Osteoblast (primary cell): ENCODE measurements at regions not wholly inside any gene's neighbourhood (a gene's known extent, or its start where the extent isn't known, plus 50 kb on each side); places are given as distances from the start of the nearest gene placed in this dataset.

Source experiments
- DNase-seq: peaks from one replicate; pipeline ENCODE4 v3.0.0; 2011; ENCODE audit warnings: low spot score, mixed read lengths; ENCODE audit not compliant: insufficient read length; ENCODE audit errors: missing footprints
- H2AFZ ChIP-seq: 2 replicates; pipeline ENCODE4 v1.6.0; 2011; ENCODE audit warnings: mild to moderate bottlenecking, low read length
- H3K27ac ChIP-seq: 2 replicates; pipeline ENCODE4 v1.5.1; 2011; ENCODE audit warnings: mild to moderate bottlenecking, low read depth, low read length, moderate library complexity
- H3K27me3 ChIP-seq: 2 replicates; pipeline ENCODE4 v1.6.0; 2012; ENCODE audit warnings: mild to moderate bottlenecking, control low read depth, inconsistent platforms, low read length, moderate library complexity; ENCODE audit not compliant: insufficient read depth
- H3K36me3 ChIP-seq: 2 replicates; pipeline ENCODE4 v1.5.1; 2011; ENCODE audit warnings: mild to moderate bottlenecking, low read length, control low read depth, moderate library complexity; ENCODE audit not compliant: insufficient read depth
- H3K4me1 ChIP-seq: 2 replicates; pipeline ENCODE4 v1.5.1; 2011; ENCODE audit warnings: mild to moderate bottlenecking, low read length, control low read depth, moderate library complexity; ENCODE audit not compliant: insufficient read depth
- H3K4me2 ChIP-seq: 2 replicates; pipeline ENCODE4 v1.6.0; 2011; ENCODE audit warnings: mild to moderate bottlenecking, low read length; ENCODE audit not compliant: insufficient read depth
- H3K4me3 ChIP-seq: fragments of 200-600 bp; sonication (generic); 3 replicates; pipeline ENCODE4 v1.5.1; 2012; ENCODE audit warnings: mild to moderate bottlenecking, low read length, inconsistent platforms; ENCODE audit not compliant: insufficient read depth
- H3K79me2 ChIP-seq: 2 replicates; pipeline ENCODE4 v1.6.0; 2012; ENCODE audit warnings: mild to moderate bottlenecking, low read length, control low read depth, inconsistent platforms; ENCODE audit not compliant: insufficient read depth
- H3K9me3 ChIP-seq: 2 replicates; pipeline ENCODE4 v1.5.1; 2011; ENCODE audit warnings: low read depth, low read length, control low read depth
- H4K20me1 ChIP-seq: 2 replicates; pipeline ENCODE4 v1.6.0; 2012; ENCODE audit warnings: mild to moderate bottlenecking, low read length, control low read depth; ENCODE audit not compliant: insufficient read depth
- TF ChIP-seq, protein P1 (sequence below): IDR thresholded peaks from 2 replicates; pipeline ENCODE4 v1.5.1; 2011; ENCODE audit warnings: mild to moderate bottlenecking, low read depth, low read length, moderate library complexity; ENCODE audit errors: extremely low read depth

DNA sequence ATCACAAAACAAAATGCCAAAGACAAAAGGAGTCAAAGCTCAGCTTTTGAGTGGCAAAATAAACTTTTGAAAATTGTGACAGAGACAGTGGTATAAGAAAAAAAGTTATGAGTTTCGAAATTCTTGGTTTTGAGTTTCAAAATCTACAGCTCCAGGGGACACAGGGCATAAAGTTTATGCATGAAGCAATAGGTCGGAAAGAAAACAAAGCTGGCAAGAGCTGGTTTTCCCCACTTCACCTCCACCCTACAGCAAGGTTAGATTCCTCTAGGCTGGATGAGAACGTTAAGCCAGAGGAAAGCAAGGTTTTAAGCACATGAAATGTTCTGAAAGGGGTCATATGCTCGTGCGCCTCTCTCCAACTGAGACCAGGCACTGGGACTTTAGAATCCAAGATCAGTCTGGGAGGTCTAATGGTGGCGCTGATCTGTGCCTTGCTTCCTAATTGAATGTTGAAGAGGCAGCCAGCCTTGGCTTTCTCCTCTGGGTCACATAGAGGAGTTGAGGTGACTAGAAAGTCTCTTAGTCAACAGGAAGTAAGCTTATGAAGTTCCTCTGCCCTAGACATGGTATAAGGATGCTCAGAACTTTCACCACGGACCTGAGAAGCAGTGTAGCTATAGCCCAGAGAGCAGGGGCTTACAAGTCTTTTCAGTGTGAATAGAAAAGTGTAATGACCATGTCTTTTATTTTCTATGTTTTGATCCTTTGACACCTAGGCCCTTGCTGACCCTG lies 167.7 kb upstream of the DMAC1 start:
- no peaks in the 10 kb centered on the region for H3K27me3 ChIP-seq
- H3K9me3 ChIP-seq, result no peaks in the 10 kb centered on the region
- no peaks in the 10 kb centered on the region for H4K20me1 ChIP-seq
- no peaks in the 10 kb centered on the region for H3K36me3 ChIP-seq
- DNase-seq, result no peak
- H3K79me2 ChIP-seq, result no peaks in the 10 kb centered on the region
- no peak overlapping the region for H3K27ac ChIP-seq
- H3K4me1 ChIP-seq, result no peaks in the 10 kb centered on the region
- H2AFZ ChIP-seq, result no peak overlapping the region
- TF ChIP-seq, protein P1, sequence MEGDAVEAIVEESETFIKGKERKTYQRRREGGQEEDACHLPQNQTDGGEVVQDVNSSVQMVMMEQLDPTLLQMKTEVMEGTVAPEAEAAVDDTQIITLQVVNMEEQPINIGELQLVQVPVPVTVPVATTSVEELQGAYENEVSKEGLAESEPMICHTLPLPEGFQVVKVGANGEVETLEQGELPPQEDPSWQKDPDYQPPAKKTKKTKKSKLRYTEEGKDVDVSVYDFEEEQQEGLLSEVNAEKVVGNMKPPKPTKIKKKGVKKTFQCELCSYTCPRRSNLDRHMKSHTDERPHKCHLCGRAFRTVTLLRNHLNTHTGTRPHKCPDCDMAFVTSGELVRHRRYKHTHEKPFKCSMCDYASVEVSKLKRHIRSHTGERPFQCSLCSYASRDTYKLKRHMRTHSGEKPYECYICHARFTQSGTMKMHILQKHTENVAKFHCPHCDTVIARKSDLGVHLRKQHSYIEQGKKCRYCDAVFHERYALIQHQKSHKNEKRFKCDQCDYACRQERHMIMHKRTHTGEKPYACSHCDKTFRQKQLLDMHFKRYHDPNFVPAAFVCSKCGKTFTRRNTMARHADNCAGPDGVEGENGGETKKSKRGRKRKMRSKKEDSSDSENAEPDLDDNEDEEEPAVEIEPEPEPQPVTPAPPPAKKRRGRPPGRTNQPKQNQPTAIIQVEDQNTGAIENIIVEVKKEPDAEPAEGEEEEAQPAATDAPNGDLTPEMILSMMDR, result no peak
- H3K4me3 ChIP-seq, result no peak overlapping the region
- H3K4me2 ChIP-seq, result no peak overlapping the region

DNA sequence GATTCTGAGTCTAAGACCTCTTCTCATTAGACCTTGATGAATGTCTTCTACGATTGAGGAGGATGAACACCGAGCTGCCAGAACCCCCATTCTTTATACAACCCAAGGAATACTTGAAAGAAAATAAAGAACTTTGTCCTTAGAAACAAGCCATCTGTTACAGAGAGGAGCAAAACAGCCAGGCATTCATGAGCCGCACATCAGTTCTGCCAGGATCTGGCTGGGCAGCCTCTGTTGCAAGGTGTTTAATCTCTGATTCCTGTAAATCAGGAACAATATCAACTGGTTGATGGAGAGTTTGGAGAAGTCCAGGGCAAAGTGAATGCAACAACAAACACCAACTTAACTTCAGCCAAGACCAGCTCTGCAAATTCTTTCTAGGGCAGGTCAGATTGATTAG lies 165.5 kb upstream of the DMAC1 start:
- no peaks in the 10 kb centered on the region for H3K36me3 ChIP-seq
- H3K9me3 ChIP-seq, result no peaks in the 10 kb centered on the region
- H3K4me1 ChIP-seq, result no peaks in the 10 kb centered on the region
- no peak for DNase-seq
- no peak overlapping the region for H3K4me3 ChIP-seq
- no peak overlapping the region for H2AFZ ChIP-seq
- no peak overlapping the region for H3K4me2 ChIP-seq
- no peaks in the 10 kb centered on the region for H3K79me2 ChIP-seq
- no peaks in the 10 kb centered on the region for H3K27me3 ChIP-seq
- H3K27ac ChIP-seq, result no peak overlapping the region
- TF ChIP-seq, protein P1, result no peak
- no peaks in the 10 kb centered on the region for H4K20me1 ChIP-seq

DNA sequence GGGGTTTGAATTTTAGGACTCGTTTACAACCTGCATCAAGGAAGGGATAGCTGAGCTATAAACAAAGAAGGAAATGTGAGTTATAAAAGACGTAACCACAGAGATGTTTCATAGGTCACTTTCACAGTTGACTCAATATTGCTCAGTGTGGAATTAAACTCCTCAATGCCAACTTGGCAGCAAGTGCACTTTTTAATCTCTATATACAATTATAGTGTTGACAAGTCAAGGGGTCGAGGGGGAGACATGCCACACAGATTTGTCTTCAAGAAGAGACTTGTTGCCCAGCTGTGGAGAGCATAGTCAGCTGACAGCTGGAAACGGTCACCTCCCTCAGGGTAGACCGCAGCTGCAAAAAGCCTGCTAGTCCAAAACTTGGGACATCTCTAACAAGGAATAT lies 163.4 kb upstream of the DMAC1 start:
- Histone ChIP-seq H3K4me1 (no peaks in the 10 kb centered on the region), H3K79me2 (no peaks in the 10 kb centered on the region), H3K4me2 (no peak overlapping the region), H2AFZ (no peak overlapping the region), H3K4me3 (no peak overlapping the region), H3K27me3 (no peaks in the 10 kb centered on the region), H3K9me3 (no peaks in the 10 kb centered on the region), H3K36me3 (no peaks in the 10 kb centered on the region), H4K20me1 (no peaks in the 10 kb centered on the region), H3K27ac (no peak overlapping the region)
- DNase-seq, result no peak
- TF ChIP-seq, protein P1, result no peak

DNA sequence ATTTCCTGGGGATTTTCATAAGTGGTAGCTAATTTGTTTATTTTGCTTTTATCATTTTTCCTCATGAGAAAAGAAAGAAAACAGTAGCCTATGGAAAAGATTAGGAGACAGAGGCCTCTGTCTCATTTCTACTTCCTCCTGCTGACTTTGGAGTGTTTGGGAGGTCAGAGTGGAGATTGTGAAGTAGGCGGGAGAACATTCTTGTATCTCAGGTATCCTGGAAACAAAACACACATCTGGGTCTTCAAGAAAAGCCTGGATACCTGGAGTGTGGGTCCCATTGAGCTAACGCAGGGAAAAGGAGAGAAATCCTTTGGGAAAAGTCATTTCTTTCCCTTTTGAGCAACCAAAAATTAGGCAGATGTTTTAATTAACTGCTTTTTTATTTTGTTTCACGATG lies 161.5 kb upstream of the DMAC1 start:
- Histone ChIP-seq H3K36me3 (no peaks in the 10 kb centered on the region), H3K4me3 (no peak overlapping the region), H3K4me1 (no peaks in the 10 kb centered on the region), H2AFZ (no peak overlapping the region), H3K79me2 (no peaks in the 10 kb centered on the region), H3K9me3 (no peaks in the 10 kb centered on the region), H4K20me1 (no peaks in the 10 kb centered on the region), H3K27me3 (no peaks in the 10 kb centered on the region), H3K4me2 (no peak overlapping the region), H3K27ac (no peak overlapping the region)
- TF ChIP-seq, protein P1, result no peak
- DNase-seq, result no peak
